GM12892 (cell line): ENCODE measurements at regions not wholly inside any gene's neighbourhood (a gene's known extent, or its start where the extent isn't known, plus 50 kb on each side); places are given as distances from the start of the nearest gene placed in this dataset.

Experiments
- POLR2A ChIP-seq: IDR thresholded peaks from 2 replicates; pipeline ENCODE4 v1.6.1; 2011; ENCODE audit warnings: low read depth, low read length, control low read depth
- POLR2AphosphoS5 ChIP-seq: IDR thresholded peaks from 2 replicates; pipeline ENCODE4 v1.6.1; 2011; ENCODE audit warnings: low read depth, low read length, control low read depth
- TAF1 ChIP-seq: IDR thresholded peaks from 2 replicates; pipeline ENCODE4 v1.6.1; 2011; ENCODE audit warnings: low read depth, mild to moderate bottlenecking, control low read depth, low read length, borderline replicate concordance

GRCh38 chr6:169881976-169882375 lies 130.6 kb downstream of the ERMARD start:
- TF ChIP-seq POLR2AphosphoS5 (no peak), POLR2A (no peak), TAF1 (no peak)
